Immature natural killer cell (primary cell): ENCODE measurements at regions not wholly inside any gene's neighbourhood (a gene's known extent, or its start where the extent isn't known, plus 50 kb on each side); places are given as distances from the start of the nearest gene placed in this dataset.
A peak's percentile ranks its signal among the peaks of the same experiment; 100 is the strongest.

Experiments used
- DNase-seq, 3 donors: peaks; one replicate each; pipeline ENCODE4 v3.0.0; 2022; ENCODE audit warnings: mixed read lengths in 1 of 3
- H3K27ac Mint-ChIP-seq, 6 donors: one replicate each; pipeline ENCODE4 v1.8.0; 2020; ENCODE audit warnings: mixed read lengths in 6 of 6, mild to moderate bottlenecking in 5 of 6, inconsistent platforms in 4 of 6, moderate library complexity in 3 of 6
- H3K27me3 Mint-ChIP-seq, 3 donors: one replicate each; pipeline ENCODE4 v1.8.0; 2020 to 2021; ENCODE audit warnings: low read depth in 3 of 3, mild to moderate bottlenecking in 3 of 3, mixed read lengths in 3 of 3, moderate library complexity in 3 of 3, inconsistent platforms in 1 of 3
- H3K36me3 Mint-ChIP-seq, 3 donors: one replicate each; pipeline ENCODE4 v1.8.0; 2020; ENCODE audit warnings: mixed read lengths in 3 of 3, inconsistent platforms in 2 of 3, mild to moderate bottlenecking in 2 of 3
- H3K4me1 Mint-ChIP-seq, 2 donors: one replicate each; pipeline ENCODE4 v1.8.0; 2020; ENCODE audit warnings: inconsistent platforms in 2 of 2, mild to moderate bottlenecking in 2 of 2, mixed read lengths in 2 of 2, moderate library complexity in 1 of 2
- H3K4me3 Mint-ChIP-seq, 5 donors: one replicate each; pipeline ENCODE4 v1.8.0; 2020; ENCODE audit warnings: mild to moderate bottlenecking in 5 of 5, mixed read lengths in 5 of 5, inconsistent platforms in 3 of 5, moderate library complexity in 3 of 5
- H3K9me3 Mint-ChIP-seq, 6 donors: one replicate each; pipeline ENCODE4 v1.8.0; 2020; ENCODE audit warnings: mild to moderate bottlenecking in 6 of 6, mixed read lengths in 6 of 6, inconsistent platforms in 4 of 6, moderate library complexity in 3 of 6

- Mint-ChIP-seq H3K27ac (no peak overlapping the region), H3K4me3 (no peak overlapping the region), H3K9me3 (peaks cover 0 to 3% (median 0%) of the 10 kb centered on the region in 6 donors), H3K27me3 (peaks cover 2% of the 10 kb centered on the region in 3 donors), H3K36me3 (no peaks in the 10 kb centered on the region), H3K4me1 (no peaks in the 10 kb centered on the region)
- DNase-seq, result no peak
Measured at GRCh38 chr13:76503291-76503690, 382.9 kb downstream of the KCTD12 start.

GRCh38 chr13:76500894-76501293 lies 385.3 kb downstream of the KCTD12 start:
- Mint-ChIP-seq H3K36me3 (no peaks in the 10 kb centered on the region), H3K27ac (no peak overlapping the region), H3K27me3 (peaks cover 2 to 4% (median 2%) of the 10 kb centered on the region in 3 donors), H3K4me1 (no peaks in the 10 kb centered on the region), H3K9me3 (peaks cover 0 to 3% (median 0%) of the 10 kb centered on the region in 6 donors), H3K4me3 (no peak overlapping the region)
- no peak for DNase-seq

- no peak overlapping the region for H3K4me3 Mint-ChIP-seq
- H3K36me3 Mint-ChIP-seq, result no peaks in the 10 kb centered on the region
- no peak overlapping the region for H3K27ac Mint-ChIP-seq
- peaks cover 0 to 1% (median 0%) of the 10 kb centered on the region in 6 donors for H3K9me3 Mint-ChIP-seq
- DNase-seq, result no peak
- peaks cover 1 to 2% (median 2%) of the 10 kb centered on the region in 3 donors for H3K27me3 Mint-ChIP-seq
- H3K4me1 Mint-ChIP-seq, result no peaks in the 10 kb centered on the region
Measured at GRCh38 chr13:76499891-76500290, 386.3 kb downstream of the KCTD12 start.

GRCh38 chr13:76489274-76489673 lies 396.9 kb downstream of the KCTD12 start:
- Mint-ChIP-seq H3K4me1 (no peaks in the 10 kb centered on the region), H3K36me3 (no peaks in the 10 kb centered on the region), H3K4me3 (no peak overlapping the region), H3K27ac (no peak overlapping the region), H3K9me3 (peaks cover 0 to 3% (median 0%) of the 10 kb centered on the region in 6 donors), H3K27me3 (peaks cover 0 to 2% (median 2%) of the 10 kb centered on the region in 3 donors)
- DNase-seq, result no peak

GRCh38 chr13:76481738-76482137 lies 404.5 kb downstream of the KCTD12 start:
- no peaks in the 10 kb centered on the region for H3K36me3 Mint-ChIP-seq
- H3K4me1 Mint-ChIP-seq, result no peaks in the 10 kb centered on the region
- peaks cover 0 to 2% (median 0%) of the 10 kb centered on the region in 3 donors for H3K27me3 Mint-ChIP-seq
- DNase-seq, result no peak
- H3K27ac Mint-ChIP-seq, result no peak overlapping the region
- no peak overlapping the region for H3K4me3 Mint-ChIP-seq
- H3K9me3 Mint-ChIP-seq, result peaks cover 0 to 4% (median 0%) of the 10 kb centered on the region in 6 donors

GRCh38 chr13:76474966-76475365 lies 411.2 kb downstream of the KCTD12 start:
- Mint-ChIP-seq H3K27ac (no peak overlapping the region), H3K4me3 (no peak overlapping the region), H3K9me3 (peaks cover 0 to 1% (median 0%) of the 10 kb centered on the region in 6 donors), H3K4me1 (no peaks in the 10 kb centered on the region), H3K36me3 (no peaks in the 10 kb centered on the region), H3K27me3 (no peaks in the 10 kb centered on the region)
- no peak for DNase-seq

GRCh38 chr13:76474356-76474755 lies 411.8 kb downstream of the KCTD12 start:
- Mint-ChIP-seq H3K4me1 (no peaks in the 10 kb centered on the region), H3K4me3 (no peak overlapping the region), H3K27ac (no peak overlapping the region), H3K9me3 (peaks cover 0 to 1% (median 0%) of the 10 kb centered on the region in 6 donors), H3K27me3 (no peaks in the 10 kb centered on the region), H3K36me3 (no peaks in the 10 kb centered on the region)
- no peak for DNase-seq

GRCh38 chr13:76473552-76474134 lies 412.6 kb downstream of the KCTD12 start:
- peak; percentile 39 to 51 (median 41) for DNase-seq
- H3K36me3 Mint-ChIP-seq, result no peaks in the 10 kb centered on the region
- peaks cover 0 to 1% (median 0%) of the 10 kb centered on the region in 6 donors for H3K9me3 Mint-ChIP-seq
- H3K4me3 Mint-ChIP-seq, result no peak overlapping the region
- no peaks in the 10 kb centered on the region for H3K4me1 Mint-ChIP-seq
- H3K27ac Mint-ChIP-seq, result no peak overlapping the region
- peaks cover 0 to 3% (median 0%) of the 10 kb centered on the region in 3 donors for H3K27me3 Mint-ChIP-seq

- peaks cover 0 to 1% (median 0%) of the 10 kb centered on the region in 6 donors for H3K9me3 Mint-ChIP-seq
- no peaks in the 10 kb centered on the region for H3K4me1 Mint-ChIP-seq
- no peak for DNase-seq
- no peak overlapping the region for H3K27ac Mint-ChIP-seq
- H3K4me3 Mint-ChIP-seq, result no peak overlapping the region
- no peaks in the 10 kb centered on the region for H3K36me3 Mint-ChIP-seq
- H3K27me3 Mint-ChIP-seq, result peaks cover 0 to 4% (median 0%) of the 10 kb centered on the region in 3 donors
Measured at GRCh38 chr13:76472916-76473315, 413.3 kb downstream of the KCTD12 start.

GRCh38 chr13:76471486-76471885 lies 414.7 kb downstream of the KCTD12 start:
- Mint-ChIP-seq H3K9me3 (peaks cover 0 to 1% (median 0%) of the 10 kb centered on the region in 6 donors), H3K27ac (no peak overlapping the region), H3K27me3 (peaks cover 0 to 4% (median 0%) of the 10 kb centered on the region in 3 donors), H3K4me3 (no peak overlapping the region), H3K36me3 (no peaks in the 10 kb centered on the region), H3K4me1 (no peaks in the 10 kb centered on the region)
- no peak for DNase-seq

- Mint-ChIP-seq H3K27me3 (peaks cover 0 to 4% (median 0%) of the 10 kb centered on the region in 3 donors), H3K9me3 (peaks cover 0 to 1% (median 0%) of the 10 kb centered on the region in 6 donors), H3K36me3 (no peaks in the 10 kb centered on the region), H3K4me1 (no peaks in the 10 kb centered on the region), H3K27ac (no peak overlapping the region), H3K4me3 (no peak overlapping the region)
- no peak for DNase-seq
Measured at GRCh38 chr13:76470991-76471390, 415.2 kb downstream of the KCTD12 start.

GRCh38 chr13:76466043-76466442 lies 420.2 kb downstream of the KCTD12 start:
- Mint-ChIP-seq H3K9me3 (no peaks in the 10 kb centered on the region), H3K4me3 (no peak overlapping the region), H3K36me3 (no peaks in the 10 kb centered on the region), H3K27ac (no peak overlapping the region), H3K4me1 (no peaks in the 10 kb centered on the region), H3K27me3 (peaks cover 0 to 5% (median 0%) of the 10 kb centered on the region in 3 donors)
- DNase-seq, result no peak

- H3K4me3 Mint-ChIP-seq, result no peak overlapping the region
- H3K36me3 Mint-ChIP-seq, result no peaks in the 10 kb centered on the region
- no peaks in the 10 kb centered on the region for H3K4me1 Mint-ChIP-seq
- H3K9me3 Mint-ChIP-seq, result peaks cover 0 to 2% (median 0%) of the 10 kb centered on the region in 6 donors
- no peak for DNase-seq
- peaks cover 0 to 2% (median 0%) of the 10 kb centered on the region in 3 donors for H3K27me3 Mint-ChIP-seq
- no peak overlapping the region for H3K27ac Mint-ChIP-seq
Measured at GRCh38 chr13:76463314-76463713, 422.9 kb downstream of the KCTD12 start.

- Mint-ChIP-seq H3K27me3 (peaks cover 0 to 2% (median 0%) of the 10 kb centered on the region in 3 donors), H3K4me1 (no peaks in the 10 kb centered on the region), H3K9me3 (peaks cover 0 to 2% (median 0%) of the 10 kb centered on the region in 6 donors), H3K27ac (no peak overlapping the region), H3K36me3 (no peaks in the 10 kb centered on the region), H3K4me3 (no peak overlapping the region)
- no peak for DNase-seq
Measured at GRCh38 chr13:76461999-76462398, 424.2 kb downstream of the KCTD12 start.

- DNase-seq, result no peak
- Mint-ChIP-seq H3K4me1 (no peaks in the 10 kb centered on the region), H3K27ac (no peak overlapping the region), H3K9me3 (peaks cover 0 to 2% (median 0%) of the 10 kb centered on the region in 6 donors), H3K36me3 (no peaks in the 10 kb centered on the region), H3K4me3 (no peak overlapping the region), H3K27me3 (peaks cover 0 to 2% (median 0%) of the 10 kb centered on the region in 3 donors)
Measured at GRCh38 chr13:76461484-76461883, 424.7 kb downstream of the KCTD12 start.
